SIG-M5 (cell line): ENCODE measurements at regions not wholly inside any gene's neighbourhood (a gene's known extent, or its start where the extent isn't known, plus 50 kb on each side); places are given as distances from the start of the nearest gene placed in this dataset.
"Not testable (repeated sequence)": the region's sequence is repeated elsewhere in the genome, so short reads cannot be mapped to it uniquely, and the experiment has no call there.

Experiments used
- DNase-seq: peaks from one replicate; lab custom pipeline; 2025; lab: John Stamatoyannopoulos, UW

- peak; percentile 22 for DNase-seq
These were observed 133.4 kb downstream of the SLC1A3 start for GRCh38 chr5:36739751-36740221.

DNA sequence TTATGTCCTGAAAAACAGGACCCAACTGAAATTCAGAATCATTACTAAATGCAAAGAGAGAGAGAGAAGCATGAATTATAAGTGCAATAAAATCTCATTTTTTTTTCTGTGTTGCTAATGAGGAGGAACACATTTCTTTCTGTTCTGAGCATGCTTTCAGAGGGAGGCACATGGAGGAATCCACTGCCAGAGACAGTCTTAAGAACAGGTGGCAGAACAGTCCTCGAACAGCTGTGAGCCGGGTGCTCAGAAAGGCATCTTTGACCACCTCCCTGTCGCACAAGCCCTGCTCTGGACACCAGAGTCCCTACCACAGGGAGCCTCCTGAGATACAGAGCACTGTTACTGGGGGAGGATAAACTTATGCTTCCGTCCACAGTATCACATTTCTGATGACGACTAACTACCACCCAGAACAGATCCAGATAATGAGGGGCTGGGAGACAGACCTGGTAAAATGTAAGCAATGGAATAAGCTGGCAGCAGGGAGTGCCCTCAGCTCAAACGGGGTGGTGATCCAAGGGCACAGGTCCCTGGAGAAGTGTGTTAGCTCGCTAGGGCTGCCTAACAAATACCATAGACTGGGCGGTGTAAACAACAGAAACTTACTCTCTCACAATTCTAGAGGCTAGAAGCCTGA, 134.0 kb downstream of the SLC1A3 start:
- DNase-seq: no peak

DNA sequence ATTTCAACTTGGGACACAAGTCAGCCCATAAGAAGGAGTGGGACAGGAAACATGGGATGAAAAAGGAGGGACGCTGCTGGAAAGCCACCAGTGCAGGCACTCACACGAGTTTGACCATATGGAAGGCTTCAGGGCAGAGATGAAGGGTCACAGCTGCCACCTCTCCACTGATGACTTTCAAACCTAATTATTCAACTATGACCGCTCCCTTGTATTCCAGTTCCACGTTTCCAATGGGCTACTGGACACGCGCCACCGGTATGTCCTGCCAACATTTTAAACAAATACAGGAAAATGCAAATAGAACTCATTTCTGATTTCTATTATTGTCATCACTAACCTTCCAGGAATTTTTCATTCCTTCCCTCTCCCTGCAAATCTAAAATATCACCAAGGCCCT, 134.7 kb downstream of the SLC1A3 start:
- DNase-seq: no peak

DNA sequence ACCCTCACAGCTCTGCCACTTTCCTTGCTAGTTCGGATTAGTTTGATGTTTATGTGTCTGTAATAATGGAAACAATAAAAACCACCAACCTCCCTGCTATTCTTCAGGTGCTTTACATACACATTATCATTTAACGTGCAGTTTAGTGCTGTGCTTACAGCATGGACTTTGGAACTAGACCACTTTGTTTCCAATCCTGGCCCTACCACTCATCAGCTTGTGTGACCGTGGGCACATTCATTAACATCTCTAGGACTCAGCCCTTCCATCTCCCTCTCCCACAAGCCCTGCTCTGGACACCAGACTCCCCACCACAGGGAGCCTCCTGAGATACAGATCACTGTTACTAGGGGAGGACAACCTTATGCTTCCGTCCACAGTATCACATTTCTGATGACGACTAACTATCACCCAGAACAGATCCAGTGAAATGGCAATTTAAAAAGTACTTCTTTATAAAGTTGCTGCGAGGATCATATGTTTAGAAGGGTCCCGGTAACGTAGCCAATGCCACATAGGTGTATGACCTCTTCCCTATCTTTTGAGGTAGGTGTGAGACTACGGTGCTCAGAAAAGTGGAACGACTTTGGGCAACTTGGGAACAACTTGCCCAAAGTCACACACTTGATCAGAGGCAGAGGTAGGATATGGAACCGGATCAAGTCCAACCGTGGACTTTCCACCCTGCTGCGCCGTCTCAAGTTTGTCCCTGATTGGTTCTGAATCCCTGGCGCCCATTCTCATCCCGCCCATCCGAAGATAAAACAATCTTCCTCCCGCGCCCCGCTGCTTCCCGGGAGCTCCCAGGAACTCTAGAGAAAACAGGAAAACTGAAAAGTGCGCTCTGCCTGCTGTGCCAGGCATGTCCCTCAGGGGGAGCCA, 132.4 kb upstream of the NIPBL start:
- no peak for DNase-seq

- DNase-seq: no peak
These were observed 131.6 kb upstream of the NIPBL start for GRCh38 chr5:36744773-36745589.

GRCh38 chr5:36747794-36748193, 128.8 kb upstream of the NIPBL start:
- not testable (repeated sequence) for DNase-seq

GRCh38 chr5:36751886-36752285, 124.7 kb upstream of the NIPBL start:
- DNase-seq: no peak

- no peak for DNase-seq
These were observed 121.2 kb upstream of the NIPBL start for GRCh38 chr5:36755342-36755741.

DNA sequence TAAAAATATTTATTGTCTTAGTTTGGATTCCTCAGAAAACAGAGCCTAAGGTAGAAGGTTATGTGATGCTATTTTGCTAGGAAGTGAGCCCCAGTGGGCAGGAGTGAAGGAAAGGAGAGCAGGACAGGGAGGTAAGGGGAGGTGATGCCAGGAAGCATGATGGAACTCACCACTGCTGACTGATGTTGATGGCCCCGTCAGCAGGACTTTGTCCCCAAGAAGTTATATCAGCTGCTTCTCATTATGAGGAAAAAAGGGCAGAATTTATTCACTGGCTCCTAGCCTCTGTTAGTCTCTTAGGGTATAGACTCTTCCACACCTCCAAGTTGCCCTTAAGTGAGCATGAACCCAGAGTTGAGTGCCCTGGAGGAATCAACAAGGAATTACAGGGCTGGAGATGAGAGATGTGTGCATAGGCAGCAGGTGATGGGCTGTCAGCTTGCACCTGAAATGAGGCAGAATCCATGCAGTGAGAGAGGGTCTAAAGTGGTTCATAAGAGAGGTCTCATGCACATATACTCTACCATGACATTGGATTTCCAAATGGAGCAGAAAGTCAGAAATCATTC, 120.6 kb upstream of the NIPBL start:
- no peak for DNase-seq

GRCh38 chr5:36756848-36757247, 119.7 kb upstream of the NIPBL start:
- no peak for DNase-seq

- DNase-seq: no peak
These were observed 117.5 kb upstream of the NIPBL start for GRCh38 chr5:36759117-36759516.

GRCh38 chr5:36763454-36763853, 113.1 kb upstream of the NIPBL start:
- DNase-seq: no peak

GRCh38 chr5:36765876-36766275, 110.7 kb upstream of the NIPBL start:
- DNase-seq: no peak

DNA sequence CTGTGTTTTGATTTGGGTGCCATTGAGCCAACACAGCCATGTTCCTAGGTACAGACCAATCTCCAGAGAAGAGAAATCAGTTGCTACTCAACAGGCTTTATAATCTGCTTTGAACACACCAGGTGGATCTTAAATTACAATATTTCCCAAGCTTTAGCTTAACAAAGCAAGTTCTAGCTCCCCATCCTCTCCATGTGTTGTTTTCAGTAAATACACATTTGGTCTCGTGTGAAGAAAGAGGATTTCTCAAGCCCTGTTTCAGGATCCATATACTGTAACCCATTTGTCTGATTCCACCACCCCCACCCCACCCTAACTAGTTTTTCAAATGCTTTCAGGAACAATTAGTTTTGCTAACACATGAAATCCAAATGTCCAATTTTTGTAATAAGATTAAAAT, 109.6 kb upstream of the NIPBL start:
- no peak for DNase-seq

- no peak for DNase-seq
These were observed 108.1 kb upstream of the NIPBL start for GRCh38 chr5:36768450-36768849.

GRCh38 chr5:36769129-36769770, 107.3 kb upstream of the NIPBL start:
- DNase-seq: no peak

GRCh38 chr5:36770125-36770524, 106.4 kb upstream of the NIPBL start:
- no peak for DNase-seq

GRCh38 chr5:36772276-36773140, 104.1 kb upstream of the NIPBL start:
- no peak for DNase-seq

GRCh38 chr5:36777105-36777757, 99.3 kb upstream of the NIPBL start:
- DNase-seq: no peak

GRCh38 chr5:36778336-36778735, 98.2 kb upstream of the NIPBL start:
- no peak for DNase-seq
